ENCODE measurements at regions not wholly inside any gene's neighbourhood (a gene's known extent, or its start where the extent isn't known, plus 50 kb on each side); places are given as distances from the start of the nearest gene placed in this dataset.

DNA sequence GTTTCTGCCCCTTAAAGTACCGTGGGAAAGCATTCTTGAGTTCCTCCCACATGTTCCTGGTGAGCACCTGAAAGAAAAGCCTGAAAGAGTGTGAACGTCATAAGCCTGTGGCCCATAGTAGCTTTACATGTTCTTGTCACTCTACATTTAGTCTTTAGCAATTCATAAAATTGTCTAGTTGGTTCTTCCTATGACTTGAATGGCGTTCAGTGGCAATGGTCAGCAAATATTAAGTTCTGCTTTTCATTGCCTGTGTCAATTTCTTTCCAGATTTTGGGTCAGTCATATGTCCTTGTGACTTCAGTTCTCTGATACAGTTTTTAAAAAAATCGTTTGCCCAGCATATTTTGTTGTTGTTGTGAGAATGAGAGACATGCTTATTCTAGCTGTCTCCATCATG lies 650.0 kb upstream of the BOD1L1 start:
- H3K4me3 ChIP-seq (ENCODE audit: low read depth, low read length): no peak overlapping the region
- TF ChIP-seq, protein P1, sequence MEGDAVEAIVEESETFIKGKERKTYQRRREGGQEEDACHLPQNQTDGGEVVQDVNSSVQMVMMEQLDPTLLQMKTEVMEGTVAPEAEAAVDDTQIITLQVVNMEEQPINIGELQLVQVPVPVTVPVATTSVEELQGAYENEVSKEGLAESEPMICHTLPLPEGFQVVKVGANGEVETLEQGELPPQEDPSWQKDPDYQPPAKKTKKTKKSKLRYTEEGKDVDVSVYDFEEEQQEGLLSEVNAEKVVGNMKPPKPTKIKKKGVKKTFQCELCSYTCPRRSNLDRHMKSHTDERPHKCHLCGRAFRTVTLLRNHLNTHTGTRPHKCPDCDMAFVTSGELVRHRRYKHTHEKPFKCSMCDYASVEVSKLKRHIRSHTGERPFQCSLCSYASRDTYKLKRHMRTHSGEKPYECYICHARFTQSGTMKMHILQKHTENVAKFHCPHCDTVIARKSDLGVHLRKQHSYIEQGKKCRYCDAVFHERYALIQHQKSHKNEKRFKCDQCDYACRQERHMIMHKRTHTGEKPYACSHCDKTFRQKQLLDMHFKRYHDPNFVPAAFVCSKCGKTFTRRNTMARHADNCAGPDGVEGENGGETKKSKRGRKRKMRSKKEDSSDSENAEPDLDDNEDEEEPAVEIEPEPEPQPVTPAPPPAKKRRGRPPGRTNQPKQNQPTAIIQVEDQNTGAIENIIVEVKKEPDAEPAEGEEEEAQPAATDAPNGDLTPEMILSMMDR (IDR thresholded peaks at IDR 0.05; ENCODE audit: low read depth, low read length, missing control alignments): no peak
- no peak for DNase-seq (ENCODE audit: low read depth)

DNA sequence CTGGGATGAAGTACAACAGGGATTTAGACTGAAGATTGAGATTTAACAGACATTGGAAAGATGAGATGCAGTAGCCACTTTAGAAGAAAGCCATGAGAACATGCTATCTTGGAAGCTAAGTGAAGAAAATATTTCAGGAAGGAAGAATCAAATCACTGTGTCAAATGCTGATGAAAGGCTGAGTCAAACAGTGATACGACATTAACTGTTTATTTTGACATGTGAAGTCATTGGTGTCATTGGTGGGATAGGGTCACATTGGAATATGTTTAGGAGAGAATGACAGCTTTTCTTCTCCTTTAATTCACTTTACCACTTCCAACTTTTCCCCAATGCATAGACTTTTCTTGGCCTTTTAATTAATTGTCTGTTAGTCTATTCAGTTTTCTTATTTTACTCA lies 653.0 kb upstream of the BOD1L1 start:
- H3K4me3 ChIP-seq (ENCODE audit: low read depth, low read length): no peak overlapping the region
- TF ChIP-seq, protein P1 (IDR thresholded peaks at IDR 0.05; ENCODE audit: low read depth, low read length, missing control alignments): no peak
- DNase-seq (ENCODE audit: low read depth): no peak

DNA sequence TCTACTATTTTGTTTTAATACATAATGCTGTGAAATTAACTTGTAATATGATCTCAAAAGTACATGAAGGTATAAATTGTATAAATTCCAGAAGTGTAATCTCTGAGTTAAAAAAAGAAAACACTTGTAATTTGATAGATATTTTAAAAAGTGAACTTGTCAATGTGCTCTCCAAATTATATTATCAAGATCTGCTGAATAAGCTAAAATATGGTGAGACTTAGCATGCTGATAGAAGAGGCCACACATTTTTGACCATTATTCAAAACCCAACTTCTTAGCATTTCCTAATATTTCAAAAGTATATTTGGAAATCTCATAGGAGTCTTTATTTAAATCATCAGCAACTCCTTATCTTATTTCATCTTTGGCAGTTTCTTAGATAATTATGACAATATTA lies 657.1 kb upstream of the BOD1L1 start:
- H3K4me3 ChIP-seq (ENCODE audit: low read depth, low read length): no peak overlapping the region
- TF ChIP-seq, protein P1 (IDR thresholded peaks at IDR 0.05; ENCODE audit: low read depth, low read length, missing control alignments): no peak
- DNase-seq (ENCODE audit: low read depth): no peak

DNA sequence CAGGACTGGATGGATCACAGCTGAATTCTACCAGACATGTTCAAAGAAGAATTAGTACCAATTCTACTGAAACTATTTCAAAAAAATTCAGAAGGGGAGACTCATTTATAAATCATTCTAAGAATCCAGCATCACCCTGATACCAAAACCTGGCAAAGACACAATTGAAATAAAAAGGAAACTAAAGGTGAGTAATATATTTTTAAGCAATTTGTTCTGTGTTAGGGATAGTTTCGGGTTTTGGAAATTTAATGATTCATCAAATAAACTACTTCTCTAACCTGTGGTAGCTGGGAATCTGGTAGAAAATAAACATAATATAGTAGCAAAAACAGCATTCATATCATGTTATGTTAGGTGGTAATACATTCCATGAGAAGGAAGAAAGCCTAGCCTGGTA lies 662.2 kb upstream of the BOD1L1 start:
- TF ChIP-seq, protein P1 (IDR thresholded peaks at IDR 0.05; ENCODE audit: low read depth, low read length, missing control alignments): no peak
- DNase-seq (ENCODE audit: low read depth): no peak
- H3K4me3 ChIP-seq (ENCODE audit: low read depth, low read length): no peak overlapping the region

DNA sequence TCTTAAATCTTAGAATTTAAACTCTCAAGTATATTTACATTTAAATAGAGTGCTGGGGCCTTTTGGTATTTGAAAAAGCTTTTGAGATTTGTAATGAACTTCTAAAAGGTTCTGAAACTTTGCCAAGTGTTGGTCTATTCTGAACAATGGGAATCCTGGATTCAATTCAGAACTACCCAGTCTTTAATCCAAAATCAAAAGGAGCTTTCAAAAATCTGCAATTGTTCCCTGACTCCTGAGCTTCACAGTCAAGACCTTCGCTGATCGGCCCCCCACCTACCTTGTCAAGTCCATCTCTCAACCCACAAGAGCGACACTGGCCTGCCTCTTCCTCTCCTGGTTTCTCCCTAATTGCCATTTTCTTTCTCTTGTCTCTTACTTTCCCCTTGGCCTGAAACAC lies 666.1 kb upstream of the BOD1L1 start:
- no peak overlapping the region for H3K4me3 ChIP-seq (ENCODE audit: low read depth, low read length)
- no peak for DNase-seq (ENCODE audit: low read depth)
- TF ChIP-seq, protein P1 (IDR thresholded peaks at IDR 0.05; ENCODE audit: low read depth, low read length, missing control alignments): no peak

DNA sequence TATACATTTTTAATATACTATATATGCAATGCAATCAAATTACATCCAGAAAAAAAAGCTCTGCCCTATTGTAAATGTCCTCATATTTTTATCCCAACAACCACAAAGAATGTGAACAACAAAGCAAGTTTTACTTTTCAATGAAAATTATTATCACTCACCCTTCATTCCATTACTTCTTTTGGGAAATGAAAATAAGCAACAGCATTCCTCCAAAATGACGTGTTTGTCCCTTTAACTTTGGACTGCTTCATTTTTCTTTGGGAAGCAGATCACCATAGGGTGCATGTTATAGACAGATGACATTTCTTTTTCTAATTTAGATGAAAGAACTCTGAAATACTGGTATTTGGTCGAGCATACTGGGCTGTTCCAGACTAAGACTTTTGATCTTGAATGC lies 667.1 kb upstream of the BOD1L1 start:
- no peak overlapping the region for H3K4me3 ChIP-seq (ENCODE audit: low read depth, low read length)
- DNase-seq (ENCODE audit: low read depth): no peak
- TF ChIP-seq, protein P1 (IDR thresholded peaks at IDR 0.05; ENCODE audit: low read depth, low read length, missing control alignments): no peak

DNA sequence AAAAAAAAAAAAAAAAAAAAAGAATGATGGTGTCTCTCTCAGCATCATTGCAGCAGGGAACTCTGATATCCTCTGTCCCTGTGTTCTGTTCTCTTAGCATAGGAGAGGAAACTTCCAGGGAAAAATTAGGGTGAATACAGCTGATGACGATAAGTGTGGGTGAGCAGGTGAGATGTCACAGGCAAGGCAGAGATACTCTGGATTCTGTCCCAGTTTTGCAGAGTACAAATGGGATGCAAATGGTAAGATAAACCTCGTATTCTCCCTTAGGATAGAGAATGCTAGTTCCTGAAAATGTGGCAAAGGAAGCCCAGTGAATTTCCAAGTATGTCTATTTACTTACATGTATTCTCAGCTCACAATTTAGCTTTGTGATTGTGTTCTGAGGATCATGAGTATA lies 671.6 kb upstream of the BOD1L1 start:
- no peak overlapping the region for H3K4me3 ChIP-seq (ENCODE audit: low read depth, low read length)
- no peak for DNase-seq (ENCODE audit: low read depth)
- TF ChIP-seq, protein P1 (IDR thresholded peaks at IDR 0.05; ENCODE audit: low read depth, low read length, missing control alignments): no peak

Data from GM12864 (cell line).